ENCODE measurements at regions not wholly inside any gene's neighbourhood (a gene's known extent, or its start where the extent isn't known, plus 50 kb on each side); places are given as distances from the start of the nearest gene placed in this dataset.

DNA sequence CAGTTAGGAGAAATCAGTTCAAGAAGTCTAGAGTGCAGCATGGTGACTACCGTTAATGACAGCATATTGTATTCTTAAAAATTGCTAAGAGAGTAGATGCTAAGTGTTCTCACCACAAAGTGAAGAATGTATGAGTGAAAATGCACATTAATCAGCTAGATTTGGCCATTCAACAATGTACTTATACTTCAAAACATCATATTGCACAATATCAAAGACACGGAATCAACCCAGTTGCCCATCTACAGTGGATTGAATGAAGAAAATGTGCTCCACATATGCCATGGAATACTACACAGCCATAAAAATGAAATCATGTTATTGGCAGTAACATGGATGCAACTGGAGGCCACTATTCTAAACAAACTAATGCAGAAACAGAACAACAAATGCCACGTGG is 119.9 kb upstream of the NDN start:
- TF ChIP-seq GATA3 (IDR thresholded peaks at IDR 0.05; ENCODE audit: low read depth, low read length): no peak
- TF ChIP-seq GATA2 (IDR thresholded peaks at IDR 0.05; ENCODE audit: low read depth, low read length): no peak

DNA sequence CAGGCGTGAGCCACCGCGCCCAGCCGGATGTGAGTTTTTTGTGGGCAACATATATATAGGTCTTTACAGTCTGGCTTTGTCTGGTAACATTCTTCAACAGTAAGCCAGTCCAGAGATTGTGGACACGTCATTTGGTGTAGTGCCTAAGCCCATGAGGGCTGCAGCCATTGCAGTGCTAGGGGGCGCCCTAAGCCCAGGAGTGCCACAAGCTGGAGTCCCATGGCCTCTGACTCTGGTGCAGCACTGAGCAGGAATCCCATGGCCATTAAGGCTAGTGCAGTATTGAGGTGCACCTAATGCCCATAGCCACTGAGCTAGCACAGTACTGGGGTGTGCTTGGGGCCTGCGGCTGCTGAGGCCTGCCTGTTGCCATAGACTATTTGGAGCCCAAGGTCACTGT is 136.4 kb upstream of the NDN start:
- TF ChIP-seq GATA3 (IDR thresholded peaks at IDR 0.05; ENCODE audit: low read depth, low read length): no peak
- no peak for TF ChIP-seq GATA2 (IDR thresholded peaks at IDR 0.05; ENCODE audit: low read depth, low read length)

DNA sequence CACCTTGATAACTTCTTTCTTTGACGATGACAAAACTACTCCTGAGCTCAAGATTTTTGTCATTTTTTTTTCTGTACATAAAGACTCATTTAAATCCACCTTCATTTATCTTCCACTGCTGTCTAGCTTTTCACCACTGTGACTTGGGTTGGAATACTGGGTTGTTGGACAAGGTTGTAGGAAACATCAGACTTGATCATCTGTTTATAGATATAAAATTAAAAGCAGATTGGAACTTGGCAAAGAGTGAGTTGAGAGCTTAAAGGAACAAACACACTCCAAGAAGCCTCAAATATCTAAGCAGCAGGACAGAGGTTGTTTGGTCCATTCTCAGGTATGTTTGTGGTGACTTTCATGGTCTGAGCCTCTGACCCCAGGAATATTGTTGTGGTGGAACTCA is 141.7 kb upstream of the NDN start:
- no peak for TF ChIP-seq GATA2 (IDR thresholded peaks at IDR 0.05; ENCODE audit: low read depth, low read length)
- TF ChIP-seq GATA3 (IDR thresholded peaks at IDR 0.05; ENCODE audit: low read depth, low read length): no peak

DNA sequence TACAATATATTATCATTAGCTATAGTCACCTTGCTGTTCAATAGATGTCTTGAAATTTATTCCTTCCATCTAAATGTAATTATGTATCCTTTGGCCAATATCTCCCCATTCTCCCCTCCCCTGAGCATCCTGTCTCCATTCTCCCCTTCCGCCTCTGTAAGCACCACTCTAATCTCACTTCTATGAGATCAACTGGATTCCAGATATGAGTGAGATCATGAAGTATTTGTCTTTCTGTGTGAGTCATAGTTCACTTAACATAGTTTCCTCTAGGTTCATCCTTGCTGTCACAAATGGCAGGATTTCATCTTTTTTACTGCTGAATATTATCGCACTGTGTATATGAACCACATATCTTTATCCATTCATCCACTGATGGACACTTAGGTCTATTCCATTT is 148.8 kb upstream of the NDN start:
- TF ChIP-seq GATA2 (IDR thresholded peaks at IDR 0.05; ENCODE audit: low read depth, low read length): no peak
- TF ChIP-seq GATA3 (IDR thresholded peaks at IDR 0.05; ENCODE audit: low read depth, low read length): no peak

DNA sequence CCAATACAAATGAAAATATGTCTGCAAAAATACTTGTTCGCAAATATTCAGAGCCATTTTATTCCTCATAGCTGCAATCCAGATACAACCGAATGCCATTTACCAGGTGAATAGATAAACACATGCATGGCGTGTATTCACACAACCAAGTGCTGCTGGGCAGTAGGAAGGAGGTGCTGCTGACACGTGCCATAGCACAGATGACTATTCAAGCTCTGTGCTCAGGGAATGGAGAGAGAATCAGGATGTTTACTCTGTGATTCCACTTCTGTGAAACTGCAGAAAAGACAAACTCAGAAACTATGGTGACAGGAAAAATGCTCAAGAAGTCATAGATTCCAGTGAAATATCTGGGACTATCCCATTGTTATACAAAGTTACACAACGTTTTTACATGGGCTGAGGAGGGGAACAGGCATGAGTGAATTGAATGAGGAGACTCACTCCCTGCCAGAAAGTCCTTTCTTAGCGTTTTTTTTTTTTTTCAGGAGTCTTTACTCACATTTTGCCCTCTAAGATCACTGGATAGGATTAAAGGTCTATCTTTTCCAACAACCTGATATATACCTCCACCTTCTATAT is 152.9 kb upstream of the NDN start:
- TF ChIP-seq GATA3 (IDR thresholded peaks at IDR 0.05; ENCODE audit: low read depth, low read length): no peak
- TF ChIP-seq GATA2 (IDR thresholded peaks at IDR 0.05; ENCODE audit: low read depth, low read length): no peak

DNA sequence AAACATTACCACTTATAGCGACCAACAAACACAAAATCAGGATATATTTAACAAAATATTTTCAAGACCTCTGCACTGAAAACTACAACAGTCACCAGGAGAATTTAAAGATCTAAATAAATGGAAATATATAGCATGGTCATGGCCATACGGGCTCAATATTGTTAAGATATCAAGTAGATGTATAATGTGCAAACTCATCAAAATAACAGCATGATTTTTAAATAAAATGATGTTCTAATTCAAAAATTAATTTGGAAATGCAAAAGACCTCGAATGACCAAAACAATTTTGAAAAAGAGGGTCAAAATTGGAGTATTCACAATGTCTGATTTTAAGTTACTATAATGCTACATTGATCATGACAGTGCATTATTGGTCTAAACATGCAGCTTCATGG is 159.1 kb upstream of the NDN start:
- TF ChIP-seq GATA3 (IDR thresholded peaks at IDR 0.05; ENCODE audit: low read depth, low read length) (no peak), GATA2 (IDR thresholded peaks at IDR 0.05; ENCODE audit: low read depth, low read length) (no peak)

DNA sequence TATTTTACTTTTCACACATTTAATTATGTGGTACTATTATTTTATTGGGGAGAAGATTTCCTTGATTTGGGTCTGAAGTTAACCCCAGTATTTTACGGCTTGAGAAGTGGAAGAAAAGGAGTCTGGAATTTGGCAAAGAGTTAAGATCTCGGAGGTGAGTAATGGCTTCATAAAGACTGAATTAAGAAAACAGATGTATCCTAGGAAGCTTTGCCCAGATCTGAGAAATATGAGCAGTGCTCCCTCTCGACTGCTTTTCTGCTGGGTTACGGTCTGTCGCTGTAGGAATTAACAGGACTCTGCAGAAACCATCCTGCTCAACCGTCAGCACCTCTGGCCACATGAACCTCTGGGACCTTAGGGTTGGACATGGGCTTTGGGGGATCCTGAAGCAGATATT is 163.6 kb upstream of the NDN start:
- TF ChIP-seq GATA2 (IDR thresholded peaks at IDR 0.05; ENCODE audit: low read depth, low read length): no peak
- no peak for TF ChIP-seq GATA3 (IDR thresholded peaks at IDR 0.05; ENCODE audit: low read depth, low read length)

DNA sequence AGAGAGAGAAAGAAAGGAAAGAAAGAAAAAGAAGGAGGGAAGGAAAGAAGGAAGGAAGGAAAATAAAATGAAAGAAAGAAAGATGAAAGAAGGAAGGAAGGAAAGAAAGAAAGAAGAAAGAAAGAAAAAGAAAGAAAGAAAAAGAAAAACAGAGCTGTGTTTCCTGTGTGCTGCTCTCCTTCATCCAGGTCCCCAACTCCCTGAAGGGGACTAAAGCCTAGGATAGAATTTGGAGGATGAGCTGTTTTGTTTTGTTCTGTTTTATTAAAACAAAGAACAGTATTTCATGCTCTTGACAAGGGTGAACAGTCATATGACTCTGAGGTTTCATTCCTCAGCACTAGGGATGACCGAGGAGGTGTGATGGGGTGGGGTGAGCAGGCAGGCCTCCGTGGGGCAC is 164.8 kb upstream of the NDN start:
- TF ChIP-seq GATA3 (IDR thresholded peaks at IDR 0.05; ENCODE audit: low read depth, low read length) (no peak), GATA2 (IDR thresholded peaks at IDR 0.05; ENCODE audit: low read depth, low read length) (no peak)

DNA sequence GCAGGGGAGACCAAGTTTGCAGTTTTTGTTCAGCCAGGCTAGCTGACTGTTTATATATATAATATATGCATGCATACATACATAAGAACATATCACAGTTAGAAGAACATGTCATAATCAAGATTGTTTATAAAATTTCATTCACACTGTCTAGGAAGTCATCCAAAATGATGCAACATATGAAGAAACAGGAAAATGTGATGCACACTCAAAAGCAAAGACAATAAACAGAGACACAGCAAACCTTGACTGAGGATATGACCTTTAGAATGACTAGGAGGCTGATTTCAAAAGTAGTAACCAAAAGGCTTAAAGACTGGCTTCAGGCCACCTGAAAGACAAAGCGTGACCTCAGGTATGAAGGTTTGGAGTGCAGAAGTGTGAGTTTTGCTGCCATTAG is 166.2 kb upstream of the NDN start:
- TF ChIP-seq GATA3 (IDR thresholded peaks at IDR 0.05; ENCODE audit: low read depth, low read length) (no peak), GATA2 (IDR thresholded peaks at IDR 0.05; ENCODE audit: low read depth, low read length) (no peak)

DNA sequence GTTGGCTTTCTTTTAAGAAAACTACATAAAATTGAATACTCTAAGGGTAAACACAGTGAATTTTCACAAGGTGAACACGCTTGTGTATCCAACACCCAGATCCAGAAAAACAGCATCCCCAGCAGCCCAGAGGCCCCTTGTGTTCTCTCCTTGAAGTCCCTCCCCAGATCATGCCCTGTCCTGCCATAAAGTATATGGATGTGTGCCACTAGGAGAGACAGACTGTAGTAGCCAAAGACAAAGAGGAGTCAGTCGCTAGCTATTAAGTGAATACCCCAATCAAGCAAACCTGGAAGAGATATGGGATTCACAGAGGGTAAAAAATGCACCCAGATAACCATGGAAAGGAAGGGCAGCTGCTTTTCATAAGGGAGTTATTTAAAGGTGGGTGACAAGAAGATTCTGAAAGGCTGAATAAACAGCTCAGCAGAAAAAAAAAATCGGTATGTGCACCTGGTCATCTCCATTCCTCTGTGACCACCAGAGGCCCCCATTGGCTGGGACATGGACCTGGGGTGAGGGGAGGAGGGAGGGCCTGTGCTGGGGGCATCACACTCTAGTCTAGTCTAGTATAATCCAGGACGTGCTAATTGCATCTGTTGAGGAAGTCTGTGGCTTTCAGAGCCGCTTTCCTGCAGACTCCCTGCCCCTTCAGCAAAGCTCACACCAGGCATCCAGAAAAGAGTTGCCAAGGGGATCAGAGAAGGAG is 167.3 kb upstream of the NDN start:
- TF ChIP-seq GATA3 (IDR thresholded peaks at IDR 0.05; ENCODE audit: low read depth, low read length): no peak
- no peak for TF ChIP-seq GATA2 (IDR thresholded peaks at IDR 0.05; ENCODE audit: low read depth, low read length)

DNA sequence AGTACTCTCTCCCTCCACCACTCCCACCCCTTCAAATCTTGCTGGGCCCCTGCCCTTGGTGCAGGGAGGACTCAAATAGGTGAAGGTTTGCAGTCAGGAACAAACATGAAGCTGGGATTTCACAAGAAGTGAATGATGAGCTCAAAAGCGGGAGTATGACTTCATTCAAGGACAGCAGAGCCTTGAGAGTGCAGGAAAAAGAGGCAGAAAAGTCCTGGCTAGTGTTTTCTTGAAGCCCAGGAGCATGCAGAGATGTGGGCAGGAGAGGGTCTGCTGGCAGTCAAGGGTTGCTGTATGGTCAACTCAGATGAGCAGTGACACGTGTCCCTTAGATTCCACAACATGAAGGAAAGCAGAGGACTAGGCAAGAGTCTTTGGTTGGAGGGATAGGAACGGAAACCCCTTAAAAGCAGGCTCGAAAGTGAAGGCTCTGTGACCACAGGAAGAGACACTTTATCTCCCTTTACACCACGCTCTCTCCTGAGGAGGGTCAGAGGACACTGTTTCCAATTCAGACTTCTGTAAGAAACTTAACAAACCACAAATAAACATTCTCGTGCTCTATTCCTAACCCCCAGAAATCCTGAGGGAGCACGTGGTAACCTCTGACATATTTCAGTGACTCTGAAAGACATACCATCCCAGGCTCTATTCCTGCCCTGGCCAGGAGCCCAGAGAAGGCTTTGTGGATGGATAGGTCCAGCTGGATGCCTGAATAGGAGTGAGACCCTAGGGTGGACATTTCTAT is 168.0 kb upstream of the NDN start:
- TF ChIP-seq GATA2 (IDR thresholded peaks at IDR 0.05; ENCODE audit: low read depth, low read length) (no peak), GATA3 (IDR thresholded peaks at IDR 0.05; ENCODE audit: low read depth, low read length) (no peak)

DNA sequence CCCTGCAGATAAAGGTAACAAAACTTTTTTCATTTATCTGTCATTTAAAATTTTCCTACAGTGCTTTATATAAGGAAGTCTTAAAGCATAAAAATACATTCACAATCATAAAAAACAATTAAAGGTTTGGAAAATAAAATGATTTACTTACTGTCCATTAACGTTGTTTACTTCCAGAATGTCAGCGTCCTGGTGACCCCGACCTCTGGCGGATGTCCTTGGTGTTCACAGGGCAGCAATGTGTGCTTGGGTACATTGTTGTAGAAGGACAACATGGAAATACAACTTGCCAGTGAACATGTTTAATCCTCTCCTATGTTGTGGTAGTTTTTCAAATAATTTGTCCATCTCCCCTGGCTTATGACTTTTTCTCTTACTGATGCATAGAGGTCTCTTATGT is 168.8 kb upstream of the NDN start:
- TF ChIP-seq GATA2 (IDR thresholded peaks at IDR 0.05; ENCODE audit: low read depth, low read length) (no peak), GATA3 (IDR thresholded peaks at IDR 0.05; ENCODE audit: low read depth, low read length) (no peak)

DNA sequence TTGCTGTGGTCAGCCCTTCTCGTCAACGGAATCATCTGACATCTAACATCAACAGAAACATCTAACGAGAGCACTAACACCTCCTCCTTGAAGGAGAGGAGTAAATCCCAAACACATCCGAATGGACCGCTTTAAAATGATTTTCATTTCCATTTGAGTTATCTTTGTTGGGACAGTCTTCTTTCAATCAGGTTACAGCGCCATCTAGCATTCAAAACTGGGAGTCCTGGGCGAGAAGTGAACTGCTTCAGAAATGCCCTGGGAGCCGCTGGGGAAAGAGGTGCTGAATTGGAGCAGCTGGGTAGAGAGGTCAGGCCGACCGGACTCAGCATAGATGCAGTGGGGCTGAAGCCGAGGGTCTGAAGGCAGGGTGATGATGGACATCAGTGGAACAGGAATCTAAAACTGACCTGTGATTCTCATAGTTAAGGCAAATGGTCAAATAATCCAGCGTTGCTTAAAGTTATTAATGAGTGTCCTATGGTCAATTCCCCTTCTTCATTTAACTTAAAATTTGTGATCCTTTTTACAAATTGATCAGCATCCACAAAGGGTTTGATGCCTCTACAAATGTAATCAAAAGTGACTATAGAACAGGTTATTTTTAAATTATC is 170.0 kb upstream of the NDN start:
- TF ChIP-seq GATA3 (IDR thresholded peaks at IDR 0.05; ENCODE audit: low read depth, low read length) (no peak), GATA2 (IDR thresholded peaks at IDR 0.05; ENCODE audit: low read depth, low read length) (no peak)

DNA sequence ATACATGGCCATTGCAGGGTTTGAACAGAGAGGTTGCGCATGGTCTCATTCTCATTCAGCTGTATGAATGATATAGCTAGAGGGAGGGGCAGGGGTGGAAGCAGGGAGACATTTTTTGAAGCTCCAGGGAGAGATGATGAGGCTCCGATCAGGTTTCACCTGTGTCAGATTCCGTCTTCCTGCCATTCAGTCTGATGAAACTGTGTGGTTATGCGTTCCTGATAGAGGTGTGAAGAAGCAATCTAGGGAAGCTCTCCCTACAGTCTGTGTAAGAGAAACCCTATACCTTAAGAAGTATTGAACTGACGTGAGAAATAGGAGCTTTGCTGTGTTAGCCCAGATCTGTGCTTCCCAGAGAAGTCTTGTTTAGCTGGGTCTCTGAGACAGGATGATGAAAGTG is 171.9 kb upstream of the NDN start:
- TF ChIP-seq GATA3 (IDR thresholded peaks at IDR 0.05; ENCODE audit: low read depth, low read length) (no peak), GATA2 (IDR thresholded peaks at IDR 0.05; ENCODE audit: low read depth, low read length) (no peak)

All from SH-SY5Y (cell line).